ENCODE measurements at regions not wholly inside any gene's neighbourhood (a gene's known extent, or its start where the extent isn't known, plus 50 kb on each side); places are given as distances from the start of the nearest gene placed in this dataset.

- Histone ChIP-seq H3K79me2 (ENCODE audit: low read length) (no peaks in the 10 kb centered on the region), H3K9me3 (ENCODE audit: insufficient read depth, low read length) (no peaks in the 10 kb centered on the region), H3K4me3 (ENCODE audit: low read length) (no peak overlapping the region), H3K9ac (ENCODE audit: low read length) (no peak overlapping the region), H3K4me1 (ENCODE audit: low read length) (no peaks in the 10 kb centered on the region), H3K4me2 (ENCODE audit: low read length) (no peak overlapping the region), H2AFZ (ENCODE audit: low read depth, low read length) (no peak overlapping the region), H3K27ac (ENCODE audit: low read length) (no peak overlapping the region), H3K36me3 (replicated peaks; ENCODE audit: low read depth, low read length) (no peaks in the 10 kb centered on the region), H4K20me1 (ENCODE audit: insufficient read depth, low read length) (no peaks in the 10 kb centered on the region), H3K27me3 (ENCODE audit: low read depth, low read length) (no peaks in the 10 kb centered on the region)
- TF ChIP-seq CTCF (IDR thresholded peaks at IDR 0.05; ENCODE audit: low read depth, low read length) (no peak), EZH2phosphoT487 (IDR thresholded peaks at IDR 0.05; ENCODE audit: low read depth) (no peak)
These were observed 72.5 kb downstream of the RBM43 start for GRCh38 chr2:151189125-151189524.

GRCh38 chr2:151186011-151186410 lies 75.7 kb downstream of the RBM43 start:
- Histone ChIP-seq H3K4me1 (ENCODE audit: low read length) (no peaks in the 10 kb centered on the region), H3K4me3 (ENCODE audit: low read length) (no peak overlapping the region), H4K20me1 (ENCODE audit: insufficient read depth, low read length) (no peaks in the 10 kb centered on the region), H3K27me3 (ENCODE audit: low read depth, low read length) (peaks cover 4% of the 10 kb centered on the region; the same call in 1 of the 2 replicates), H2AFZ (ENCODE audit: low read depth, low read length) (no peak overlapping the region), H3K9me3 (ENCODE audit: insufficient read depth, low read length) (no peaks in the 10 kb centered on the region), H3K4me2 (ENCODE audit: low read length) (no peak overlapping the region), H3K9ac (ENCODE audit: low read length) (no peak overlapping the region), H3K27ac (ENCODE audit: low read length) (no peak overlapping the region), H3K36me3 (replicated peaks; ENCODE audit: low read depth, low read length) (no peaks in the 10 kb centered on the region), H3K79me2 (ENCODE audit: low read length) (no peaks in the 10 kb centered on the region)
- TF ChIP-seq CTCF (IDR thresholded peaks at IDR 0.05; ENCODE audit: low read depth, low read length): no peak
- no peak for TF ChIP-seq EZH2phosphoT487 (IDR thresholded peaks at IDR 0.05; ENCODE audit: low read depth)

- no peaks in the 10 kb centered on the region for H3K79me2 ChIP-seq (ENCODE audit: low read length)
- peaks cover 7% of the 10 kb centered on the region for H3K27me3 ChIP-seq (ENCODE audit: low read depth, low read length)
- H3K9ac ChIP-seq (ENCODE audit: low read length): no peak overlapping the region
- no peaks in the 10 kb centered on the region for H3K36me3 ChIP-seq (replicated peaks; ENCODE audit: low read depth, low read length)
- no peak overlapping the region for H3K27ac ChIP-seq (ENCODE audit: low read length)
- H3K4me1 ChIP-seq (ENCODE audit: low read length): 0 out of 2 replicates have a peak, but pooled peaks cover 4% of the 10 kb centered on the region
- no peak overlapping the region for H3K4me2 ChIP-seq (ENCODE audit: low read length)
- H3K9me3 ChIP-seq (ENCODE audit: insufficient read depth, low read length): no peaks in the 10 kb centered on the region
- no peak overlapping the region for H2AFZ ChIP-seq (ENCODE audit: low read depth, low read length)
- no peak overlapping the region for H3K4me3 ChIP-seq (ENCODE audit: low read length)
- TF ChIP-seq EZH2phosphoT487 (IDR thresholded peaks at IDR 0.05; ENCODE audit: low read depth) (no peak), CTCF (IDR thresholded peaks at IDR 0.05; ENCODE audit: low read depth, low read length) (no peak)
- no peaks in the 10 kb centered on the region for H4K20me1 ChIP-seq (ENCODE audit: insufficient read depth, low read length)
These were observed 78.5 kb downstream of the RBM43 start for GRCh38 chr2:151182899-151183809.

GRCh38 chr2:151182396-151182795 lies 79.3 kb downstream of the RBM43 start:
- Histone ChIP-seq H3K79me2 (ENCODE audit: low read length) (no peaks in the 10 kb centered on the region), H3K9me3 (ENCODE audit: insufficient read depth, low read length) (no peaks in the 10 kb centered on the region), H4K20me1 (ENCODE audit: insufficient read depth, low read length) (no peaks in the 10 kb centered on the region), H3K4me2 (ENCODE audit: low read length) (no peak overlapping the region), H3K4me1 (ENCODE audit: low read length) (0 out of 2 replicates have a peak, but pooled peaks cover 5% of the 10 kb centered on the region), H3K4me3 (ENCODE audit: low read length) (no peak overlapping the region), H3K9ac (ENCODE audit: low read length) (no peak overlapping the region), H2AFZ (ENCODE audit: low read depth, low read length) (no peak overlapping the region), H3K27ac (ENCODE audit: low read length) (no peak overlapping the region), H3K36me3 (replicated peaks; ENCODE audit: low read depth, low read length) (no peaks in the 10 kb centered on the region), H3K27me3 (ENCODE audit: low read depth, low read length) (peaks cover 10% of the 10 kb centered on the region)
- TF ChIP-seq EZH2phosphoT487 (IDR thresholded peaks at IDR 0.05; ENCODE audit: low read depth) (no peak), CTCF (IDR thresholded peaks at IDR 0.05; ENCODE audit: low read depth, low read length) (no peak)

Measured in OCI-LY3 (cell line).